WTC11 (cell line): ENCODE measurements at regions not wholly inside any gene's neighbourhood (a gene's known extent, or its start where the extent isn't known, plus 50 kb on each side); places are given as distances from the start of the nearest gene placed in this dataset.

ENCODE experiments used
- ATAC-seq: fragments of 200-7000 bp; cut with Tn5 transposase; 2 replicates; pipeline ENCODE4 v1.10.0; 2021; ENCODE audit warnings: mild to moderate bottlenecking, moderate library complexity
- CTCF ChIA-PET: fragments of 300-600 bp; sonication (Branson Sonifier 250); formaldehyde crosslinking; loops from one replicate; lab custom pipeline; 2021; ENCODE audit warnings: antibody characterized with exemption; lab: Charles Lee
- POLR2A ChIA-PET: fragments of 350-600 bp; sonication (Branson Sonifier 250); formaldehyde crosslinking; loops from one replicate; lab custom pipeline; 2021; ENCODE audit warnings: antibody characterized with exemption; lab: Charles Lee
- DNase-seq: peaks from one replicate; pipeline ENCODE4 v3.0.0; 2021; ENCODE audit warnings: low spot score
- H3K27ac Mint-ChIP-seq: 2 replicates; pipeline ENCODE4 v1.8.0; 2021; ENCODE audit warnings: mixed read lengths
- H3K27me3 Mint-ChIP-seq: 2 replicates; pipeline ENCODE4 v1.8.0; 2021; ENCODE audit warnings: low read depth, mild to moderate bottlenecking, moderate library complexity, mixed read lengths
- H3K36me3 Mint-ChIP-seq: 2 replicates; pipeline ENCODE4 v1.8.0; 2021; ENCODE audit warnings: mixed read lengths
- H3K4me1 Mint-ChIP-seq: 2 replicates; pipeline ENCODE4 v1.8.0; 2022; ENCODE audit warnings: mixed read lengths
- H3K4me3 Mint-ChIP-seq: 2 replicates; pipeline ENCODE4 v1.8.0; 2021; ENCODE audit warnings: mild to moderate bottlenecking, moderate library complexity, mixed read lengths
- H3K9me3 Mint-ChIP-seq: 2 replicates; pipeline ENCODE4 v1.8.0; 2021; ENCODE audit warnings: mixed read lengths
- CREB1 ChIP-seq: sonication (generic); formaldehyde crosslinking; IDR thresholded peaks from 2 replicates; pipeline ENCODE4 v1.8.0; 2023; ENCODE audit warnings: mild to moderate bottlenecking, missing genetic modification reagents
- E2F5 ChIP-seq: sonication (generic); formaldehyde crosslinking; IDR thresholded peaks from 2 replicates; pipeline ENCODE4 v1.8.1; 2022; ENCODE audit warnings: mild to moderate bottlenecking, moderate library complexity, missing genetic modification reagents
- ELF4 ChIP-seq: sonication (generic); formaldehyde crosslinking; IDR thresholded peaks from 2 replicates; pipeline ENCODE4 v1.8.1; 2022; ENCODE audit warnings: low read depth, mild to moderate bottlenecking, moderate library complexity, missing genetic modification reagents
- ETV6 ChIP-seq: sonication (generic); formaldehyde crosslinking; IDR thresholded peaks from 2 replicates; pipeline ENCODE4 v1.8.1; 2022; ENCODE audit warnings: mild to moderate bottlenecking, missing genetic modification reagents
- GTF2I ChIP-seq: fragments of 250-450 bp; sonication (Bioruptor Pico); conservative IDR thresholded peaks from 2 replicates; pipeline ENCODE4 v1.4.0; 2021; ENCODE audit warnings: mild to moderate bottlenecking
- IRF1 ChIP-seq: sonication (generic); formaldehyde crosslinking; IDR thresholded peaks from 2 replicates; pipeline ENCODE4 v1.8.0; 2023; ENCODE audit warnings: missing genetic modification reagents
- JAZF1 ChIP-seq: fragments of 250-450 bp; sonication (Bioruptor Pico); IDR thresholded peaks from 2 replicates; pipeline ENCODE4 v1.9.0; 2021; ENCODE audit warnings: moderate library complexity, mild to moderate bottlenecking, inconsistent platforms
- NFE2L1 ChIP-seq: sonication (generic); formaldehyde crosslinking; IDR thresholded peaks from 2 replicates; pipeline ENCODE4 v1.8.1; 2023; ENCODE audit warnings: missing genetic modification reagents
- PRDM15 ChIP-seq: sonication (generic); formaldehyde crosslinking; IDR thresholded peaks from 2 replicates; pipeline ENCODE4 v1.8.0; 2022; ENCODE audit warnings: missing genetic modification reagents
- PREB ChIP-seq: sonication (generic); formaldehyde crosslinking; IDR thresholded peaks from 2 replicates; pipeline ENCODE4 v1.8.1; 2022; ENCODE audit warnings: mild to moderate bottlenecking, missing genetic modification reagents, moderate library complexity, borderline replicate concordance
- SMAD4 ChIP-seq: sonication (generic); formaldehyde crosslinking; IDR thresholded peaks from 2 replicates; pipeline ENCODE4 v1.8.0; 2022; ENCODE audit warnings: mild to moderate bottlenecking, missing genetic modification reagents
- SP1 ChIP-seq: sonication (generic); formaldehyde crosslinking; conservative IDR thresholded peaks from 2 replicates; pipeline ENCODE4 v1.8.1; 2022; ENCODE audit warnings: missing genetic modification reagents
- TEAD1 ChIP-seq: sonication (generic); formaldehyde crosslinking; IDR thresholded peaks from 2 replicates; pipeline ENCODE4 v1.8.0; 2022; ENCODE audit warnings: mild to moderate bottlenecking, missing genetic modification reagents
- TEAD4 ChIP-seq: sonication (generic); formaldehyde crosslinking; IDR thresholded peaks from 2 replicates; pipeline ENCODE4 v1.8.0; 2022; ENCODE audit warnings: mild to moderate bottlenecking, missing genetic modification reagents
- ZNF219 ChIP-seq: sonication (generic); formaldehyde crosslinking; IDR thresholded peaks from 2 replicates; pipeline ENCODE4 v1.8.0; 2023; ENCODE audit warnings: missing genetic modification reagents, mild to moderate bottlenecking, borderline replicate concordance
- ZNF263 ChIP-seq: sonication (generic); formaldehyde crosslinking; IDR thresholded peaks from 2 replicates; pipeline ENCODE4 v1.8.1; 2022; ENCODE audit warnings: low read depth, mild to moderate bottlenecking, moderate library complexity, missing genetic modification reagents
- ZSCAN18 ChIP-seq: fragments of 250-450 bp; sonication (Bioruptor Pico); IDR thresholded peaks from 2 replicates; pipeline ENCODE4 v2.1.2; 2022; ENCODE audit warnings: mild to moderate bottlenecking, moderate library complexity

- Mint-ChIP-seq H3K9me3 (peaks cover 8% of the 10 kb centered on the region), H3K4me3 (no peak overlapping the region), H3K36me3 (peaks cover 4% of the 10 kb centered on the region), H3K27ac (no peak overlapping the region), H3K27me3 (peaks cover 3% of the 10 kb centered on the region), H3K4me1 (no peaks in the 10 kb centered on the region)
- ATAC-seq: no peak
- no peak for DNase-seq
- no peak for TF ChIP-seq ZNF263 (CRISPR knock-in tag)
- TF ChIP-seq ZNF219 (CRISPR knock-in tag): no peak
- TF ChIP-seq TEAD4 (CRISPR knock-in tag): no peak
- ChIA-PET CTCF (no interaction called here), POLR2A (interaction anchor here (0.7 kb wide), 2 partner anchors 233 to 302 kb away, joined by 7 to 8 read pairs; no protein-coding TSS in a partner anchor)
Measured at GRCh38 chr2:172322049-172322448, 105.3 kb upstream of the ITGA6 start.

- H3K4me1 Mint-ChIP-seq: no peaks in the 10 kb centered on the region
- ChIA-PET POLR2A (no interaction called here), CTCF (interaction anchor here (1.1 kb wide), 1 partner anchor 138 kb away, joined by 4 read pairs; no protein-coding TSS in a partner anchor)
- TF ChIP-seq TEAD1 (no peak), TEAD4 (CRISPR knock-in tag) (no peak), SP1 (CRISPR knock-in tag) (no peak), PRDM15 (no peak), GTF2I (CRISPR knock-in tag) (no peak), ELF4 (no peak), ETV6 (CRISPR knock-in tag) (no peak), SMAD4 (CRISPR knock-in tag) (no peak), IRF1 (no peak), ZSCAN18 (CRISPR knock-in tag) (no peak), PREB (CRISPR knock-in tag) (no peak), NFE2L1 (CRISPR knock-in tag) (no peak), CREB1 (CRISPR knock-in tag) (no peak), JAZF1 (CRISPR knock-in tag) (no peak), E2F5 (CRISPR knock-in tag) (no peak)
- H3K9me3 Mint-ChIP-seq: peaks cover 8% of the 10 kb centered on the region
- H3K27me3 Mint-ChIP-seq: peaks cover 3% of the 10 kb centered on the region
- H3K36me3 Mint-ChIP-seq: peaks cover 4% of the 10 kb centered on the region
- DNase-seq: no peak
- no peak for ATAC-seq
- H3K4me3 Mint-ChIP-seq: no peak overlapping the region
- H3K27ac Mint-ChIP-seq: no peak overlapping the region
Measured at GRCh38 chr2:172323256-172323655, 104.1 kb upstream of the ITGA6 start.
